HUES64 (cell line): ENCODE measurements at regions not wholly inside any gene's neighbourhood (a gene's known extent, or its start where the extent isn't known, plus 50 kb on each side); places are given as distances from the start of the nearest gene placed in this dataset.
"Not testable (repeated sequence)": the region's sequence is repeated elsewhere in the genome, so short reads cannot be mapped to it uniquely, and the experiment has no call there.

ENCODE experiments used
- H3K27ac ChIP-seq: 2 replicates; pipeline ENCODE4 v1.7.0; 2013; ENCODE audit warnings: low read depth, low read length, inconsistent platforms
- H3K27me3 ChIP-seq: 2 replicates; pipeline ENCODE4 v1.6.1; 2013; ENCODE audit warnings: mild to moderate bottlenecking, low read length; ENCODE audit not compliant: insufficient read depth
- H3K36me3 ChIP-seq: 2 replicates; pipeline ENCODE4 v1.6.1; 2013; ENCODE audit warnings: mild to moderate bottlenecking, low read length; ENCODE audit not compliant: insufficient read depth
- H3K4me1 ChIP-seq: 2 replicates; pipeline ENCODE4 v1.6.1; 2013; ENCODE audit warnings: mild to moderate bottlenecking, low read length, moderate library complexity; ENCODE audit not compliant: insufficient read depth
- H3K4me3 ChIP-seq: 2 replicates; pipeline ENCODE4 v1.5.1; 2013; ENCODE audit warnings: mild to moderate bottlenecking, low read length, moderate library complexity
- H3K9ac ChIP-seq: 2 replicates; pipeline ENCODE4 v1.6.1; 2013; ENCODE audit warnings: mild to moderate bottlenecking, low read depth, low read length
- H3K9me3 ChIP-seq: 2 replicates; pipeline ENCODE4 v1.6.1; 2013; ENCODE audit warnings: low read depth, low read length; ENCODE audit not compliant: insufficient read depth
- WGBS: fragments of 150-250, 120-280 bp; methylation state at CpG from one replicate; pipeline ENCODE4 v1.1.7; 2013; ENCODE audit warnings: missing lambda C conversion rate; 5-methylcytosine and 5-hydroxymethylcytosine counted together

DNA sequence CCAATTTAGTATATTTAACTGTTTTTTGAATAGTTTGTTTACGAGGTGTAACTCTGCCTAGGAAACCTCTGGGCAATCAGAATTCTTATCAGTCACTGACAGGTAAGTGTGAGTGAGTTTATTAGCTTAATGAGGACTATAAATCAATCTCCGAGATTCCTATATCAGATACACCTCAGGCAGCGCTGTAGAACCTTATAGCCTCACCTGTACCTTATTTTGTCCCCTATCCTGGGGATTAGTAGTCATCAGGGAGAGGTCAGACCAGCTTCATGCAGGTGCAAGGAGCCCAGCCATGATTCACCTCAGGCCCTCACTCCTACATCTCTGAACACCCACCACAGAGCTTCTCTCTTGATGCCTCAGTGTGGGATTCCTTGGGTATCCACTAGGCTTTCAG, 256.0 kb downstream of the KTN1 start:
- Histone ChIP-seq H3K4me1 (no peaks in the 10 kb centered on the region), H3K4me3 (no peak overlapping the region), H3K36me3 (no peaks in the 10 kb centered on the region), H3K9ac (no peak overlapping the region), H3K27me3 (no peaks in the 10 kb centered on the region), H3K9me3 (no peaks in the 10 kb centered on the region), H3K27ac (no peak overlapping the region)
- 84% methylated on average over 3 of the region's 3 CpGs for WGBS

DNA sequence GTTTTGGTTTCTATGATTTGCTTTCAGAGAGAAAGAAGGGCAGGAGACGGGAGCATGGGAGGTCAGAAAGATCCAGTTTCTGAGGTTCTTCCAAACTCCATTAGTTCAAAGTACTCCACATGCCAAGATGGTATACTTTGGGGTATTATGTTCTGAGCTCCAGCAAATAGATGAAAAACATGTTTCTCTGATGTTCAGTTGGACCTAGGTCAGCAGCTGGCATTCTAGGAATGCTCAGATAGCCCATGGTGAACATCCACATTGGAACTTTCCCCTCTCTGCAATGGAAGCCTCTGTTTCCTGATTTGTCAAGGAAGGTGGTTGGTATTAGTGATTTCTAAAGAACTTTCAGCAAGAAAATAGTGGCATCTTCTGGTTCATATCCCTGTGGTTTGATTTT, 257.5 kb downstream of the KTN1 start:
- WGBS = 100% methylated on average over 1 of the region's 1 CpG
- H3K9ac ChIP-seq = no peak overlapping the region
- H3K4me1 ChIP-seq = no peaks in the 10 kb centered on the region
- H3K27me3 ChIP-seq = no peaks in the 10 kb centered on the region
- H3K27ac ChIP-seq = no peak overlapping the region
- no peaks in the 10 kb centered on the region for H3K9me3 ChIP-seq
- H3K4me3 ChIP-seq = no peak overlapping the region
- no peaks in the 10 kb centered on the region for H3K36me3 ChIP-seq

DNA sequence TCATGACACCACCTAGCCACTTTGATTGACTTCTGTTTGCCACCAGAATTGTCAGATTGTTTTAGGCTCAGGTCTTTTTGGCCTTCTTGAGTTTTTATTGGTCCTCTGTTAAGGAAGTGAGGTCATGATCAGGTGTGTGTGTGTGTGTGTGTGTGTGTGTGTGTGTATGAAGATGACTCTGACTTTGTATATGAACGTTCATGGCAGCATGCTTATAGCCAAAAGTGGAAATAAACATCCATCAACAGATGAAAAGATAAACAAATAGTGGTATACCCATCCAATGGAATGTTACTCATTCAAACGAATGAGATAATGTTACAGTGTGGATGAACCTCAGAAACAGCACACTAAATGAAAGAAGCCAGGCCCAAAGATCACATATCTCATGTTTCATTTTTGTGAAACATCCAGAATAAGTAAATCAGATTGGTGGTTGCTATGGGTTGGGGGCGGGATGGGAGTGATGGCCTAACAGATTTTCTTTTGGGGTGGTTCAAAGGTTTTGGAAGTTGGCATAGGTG, 258.6 kb downstream of the KTN1 start:
- Histone ChIP-seq H3K27me3 (no peaks in the 10 kb centered on the region), H3K4me1 (no peaks in the 10 kb centered on the region), H3K9ac (no peak overlapping the region), H3K4me3 (no peak overlapping the region), H3K9me3 (no peaks in the 10 kb centered on the region), H3K27ac (no peak overlapping the region), H3K36me3 (no peaks in the 10 kb centered on the region)
- WGBS = 100% methylated on average over 2 of the region's 3 CpGs

DNA sequence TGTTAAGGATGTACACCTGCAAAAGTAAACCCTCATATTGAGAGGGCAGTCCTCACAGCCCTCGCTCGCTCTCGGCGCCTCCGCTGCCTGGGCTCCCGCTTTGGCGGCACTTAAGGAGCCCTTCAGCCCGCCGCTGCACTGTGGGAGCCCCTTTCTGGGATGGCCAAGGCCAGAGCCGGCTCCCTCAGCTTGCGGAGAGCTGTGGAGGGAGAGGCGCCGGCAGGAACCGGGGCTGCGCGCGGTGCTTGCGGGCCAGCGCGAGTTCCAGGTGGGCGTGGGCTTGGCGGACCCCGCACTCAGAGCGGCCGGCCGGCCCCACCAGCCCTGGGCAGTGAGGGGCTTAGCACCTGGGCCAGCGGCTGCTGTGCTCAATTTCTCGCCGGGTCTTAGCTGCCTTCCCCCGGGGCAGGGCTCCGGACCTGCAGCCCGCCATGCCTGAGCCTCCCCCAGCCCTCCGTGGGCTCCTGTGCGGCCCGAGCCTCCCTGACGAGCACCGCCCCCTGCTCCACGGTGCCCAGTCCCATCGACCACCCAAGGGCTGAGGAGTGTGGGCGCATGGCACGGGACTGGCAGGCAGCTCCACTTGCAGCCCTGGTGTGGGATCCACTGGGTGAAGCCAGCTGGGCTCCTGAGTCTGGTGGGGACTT, 259.4 kb downstream of the KTN1 start:
- not testable (repeated sequence) for H3K9me3 ChIP-seq, H3K4me3 ChIP-seq, H3K27me3 ChIP-seq, H3K27ac ChIP-seq, H3K4me1 ChIP-seq, H3K9ac ChIP-seq, H3K36me3 ChIP-seq
- WGBS = 94% methylated on average over 41 of the region's 41 CpGs

DNA sequence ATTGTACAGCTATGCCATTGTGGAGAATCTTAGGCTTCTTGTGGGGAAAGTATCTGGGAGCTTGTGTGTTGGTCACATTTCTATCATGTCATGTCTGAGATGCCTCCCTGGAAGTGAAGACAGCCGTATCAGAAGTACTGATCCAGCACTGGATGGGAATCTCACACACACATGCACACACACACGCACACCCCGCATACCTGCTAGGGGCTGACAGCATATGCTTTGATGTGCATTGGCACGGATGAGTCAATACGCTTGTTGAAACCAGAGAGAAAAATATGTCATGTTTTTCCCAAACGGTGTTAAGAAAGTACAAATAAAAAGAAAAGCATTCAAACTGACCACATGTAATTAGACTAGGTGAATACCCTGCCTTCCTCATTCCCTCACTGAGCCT, 260.8 kb downstream of the KTN1 start:
- H3K27ac ChIP-seq = no peak overlapping the region
- H3K9me3 ChIP-seq = 0 out of 2 replicates have a peak, but pooled peaks cover under 1% of the 10 kb centered on the region
- no peak overlapping the region for H3K9ac ChIP-seq
- WGBS = 95% methylated on average over 6 of the region's 6 CpGs
- no peak overlapping the region for H3K4me3 ChIP-seq
- no peaks in the 10 kb centered on the region for H3K27me3 ChIP-seq
- no peaks in the 10 kb centered on the region for H3K4me1 ChIP-seq
- no peaks in the 10 kb centered on the region for H3K36me3 ChIP-seq

DNA sequence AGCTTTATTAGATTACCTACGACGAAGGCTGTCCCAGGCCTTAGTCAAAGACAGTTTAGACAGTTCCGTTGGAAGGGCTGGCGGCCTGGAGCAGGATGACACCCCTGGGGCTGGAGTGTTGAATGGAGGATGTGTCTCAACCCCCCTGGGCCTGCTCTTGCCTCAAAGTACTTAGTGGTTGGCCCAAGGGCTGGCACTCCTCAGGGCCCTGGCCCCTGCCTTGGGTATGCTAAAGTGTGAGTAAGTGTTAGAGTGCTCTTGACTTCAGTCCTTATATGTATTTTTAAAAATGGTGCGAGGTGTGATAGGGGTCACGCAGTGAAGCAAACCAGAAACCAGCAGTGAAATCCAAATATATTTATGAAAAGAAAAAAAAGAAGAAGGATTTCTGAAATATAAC, 261.6 kb downstream of the KTN1 start:
- 52% methylated on average over 5 of the region's 6 CpGs for WGBS
- no peak overlapping the region for H3K27ac ChIP-seq
- H3K36me3 ChIP-seq = no peaks in the 10 kb centered on the region
- no peaks in the 10 kb centered on the region for H3K4me1 ChIP-seq
- no peak overlapping the region for H3K4me3 ChIP-seq
- H3K9ac ChIP-seq = no peak overlapping the region
- 0 out of 2 replicates have a peak, but pooled peaks cover 4% of the 10 kb centered on the region for H3K9me3 ChIP-seq
- H3K27me3 ChIP-seq = no peaks in the 10 kb centered on the region

DNA sequence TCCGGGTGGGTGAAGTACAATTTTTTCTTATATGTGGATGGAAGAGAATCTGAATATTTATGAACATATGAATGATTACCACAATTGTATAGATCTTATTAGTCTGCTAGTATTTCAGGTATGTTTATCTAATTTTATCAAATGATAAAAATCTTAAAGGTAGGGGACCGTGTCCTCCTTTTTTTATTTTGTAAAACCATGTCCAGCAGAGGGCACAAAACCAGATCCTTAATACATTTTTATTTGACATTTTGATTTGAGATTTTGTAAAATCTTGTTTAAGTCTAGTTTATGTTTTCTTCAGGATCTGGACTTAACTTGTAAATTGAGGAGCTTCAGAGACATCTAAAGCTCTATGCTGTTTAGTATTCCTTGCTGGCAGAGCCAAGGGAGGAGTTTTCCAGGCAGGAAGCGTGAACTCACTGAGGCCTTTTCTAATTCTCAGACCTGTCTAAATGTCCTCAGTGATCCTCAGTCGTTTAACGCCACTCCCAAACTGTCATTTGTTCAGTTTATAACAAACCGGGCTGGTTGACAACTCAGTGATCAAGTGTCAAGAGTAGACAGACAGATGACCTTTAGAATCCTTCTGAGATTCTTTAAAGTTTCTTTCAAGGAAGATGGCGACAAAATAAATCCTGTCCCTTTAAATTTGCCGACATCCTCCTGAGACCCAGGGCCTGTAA, 263.9 kb downstream of the KTN1 start:
- no peaks in the 10 kb centered on the region for H3K36me3 ChIP-seq
- H3K9me3 ChIP-seq = 0 out of 2 replicates have a peak, but pooled peaks cover 4% of the 10 kb centered on the region
- no peak overlapping the region for H3K27ac ChIP-seq
- no peaks in the 10 kb centered on the region for H3K4me1 ChIP-seq
- no peak overlapping the region for H3K9ac ChIP-seq
- WGBS = 67% methylated on average over 6 of the region's 8 CpGs
- no peak overlapping the region for H3K4me3 ChIP-seq
- H3K27me3 ChIP-seq = no peaks in the 10 kb centered on the region

DNA sequence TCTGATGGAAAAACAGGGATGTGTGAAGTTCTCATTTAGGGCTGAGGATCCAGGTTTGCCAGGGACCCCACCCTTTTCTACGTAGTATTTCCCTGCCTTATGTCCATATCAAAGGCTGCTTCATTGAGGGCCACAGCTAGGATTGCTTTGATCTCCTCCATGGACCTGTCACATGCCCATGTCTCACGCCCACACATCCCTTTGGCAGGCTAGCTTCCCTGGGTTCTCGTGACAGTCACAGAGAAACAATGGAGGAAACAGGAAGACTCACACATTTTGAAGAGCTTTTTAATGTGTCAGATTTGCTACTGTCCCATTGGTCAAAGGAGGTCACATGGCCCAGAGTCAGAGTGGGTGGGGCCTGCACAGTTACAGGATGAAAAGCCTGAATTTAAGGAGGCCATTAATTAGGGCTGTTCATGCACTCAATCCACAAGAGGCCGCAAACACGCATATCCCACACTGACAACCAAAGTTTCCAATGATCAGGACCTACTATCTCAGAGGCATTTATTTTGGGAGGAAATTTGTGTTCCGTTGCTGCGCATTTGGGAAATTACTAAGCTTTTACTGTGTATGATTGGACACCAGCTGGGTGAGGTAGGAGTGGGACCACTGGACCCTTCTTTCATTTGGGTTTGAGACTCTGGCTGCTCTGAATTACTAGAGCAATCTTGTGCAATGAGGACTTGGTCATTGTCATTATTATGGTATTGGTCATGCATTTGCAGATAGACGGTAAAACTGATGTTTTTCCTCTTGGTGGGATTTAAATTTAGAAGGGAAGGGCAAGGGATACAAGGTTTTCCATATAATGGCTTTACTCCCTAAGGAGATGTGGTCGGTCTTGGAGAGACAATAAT, 266.2 kb downstream of the KTN1 start:
- H3K9me3 ChIP-seq = 0 out of 2 replicates have a peak, but pooled peaks cover 4% of the 10 kb centered on the region
- H3K9ac ChIP-seq = no peak overlapping the region
- H3K27me3 ChIP-seq = no peaks in the 10 kb centered on the region
- no peaks in the 10 kb centered on the region for H3K36me3 ChIP-seq
- H3K27ac ChIP-seq = no peak overlapping the region
- no peak overlapping the region for H3K4me3 ChIP-seq
- H3K4me1 ChIP-seq = no peaks in the 10 kb centered on the region
- 76% methylated on average over 8 of the region's 9 CpGs for WGBS

DNA sequence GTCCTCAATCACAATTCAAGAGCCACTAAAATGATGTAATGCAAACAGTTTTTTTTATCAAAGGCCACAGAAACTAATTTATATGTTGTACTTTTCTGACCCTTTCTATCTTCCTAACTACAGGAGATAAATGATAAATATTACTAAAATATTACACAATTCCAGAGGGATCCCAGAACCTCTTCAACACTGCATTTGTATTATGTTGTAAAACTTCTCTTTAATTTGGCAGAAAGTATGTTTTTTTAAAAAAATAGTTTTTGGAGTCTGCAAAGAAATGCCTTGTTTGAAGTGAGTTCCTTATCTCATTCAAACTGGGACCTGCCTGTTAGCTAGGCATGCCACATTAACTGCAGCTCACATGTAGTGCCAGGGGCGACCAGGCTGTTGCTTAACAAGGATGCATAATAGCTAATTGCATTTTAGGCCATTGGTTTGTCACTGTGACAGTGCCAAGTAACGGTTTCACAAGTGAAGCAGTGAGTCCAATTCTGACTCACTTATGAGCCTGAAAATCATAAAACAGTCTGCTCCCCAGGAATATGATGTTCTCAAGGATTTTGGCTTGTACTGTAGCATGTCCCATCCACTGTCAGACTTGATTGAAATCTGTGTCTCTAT, 266.9 kb downstream of the KTN1 start:
- Histone ChIP-seq H3K4me3 (no peak overlapping the region), H3K27ac (no peak overlapping the region), H3K4me1 (no peaks in the 10 kb centered on the region), H3K27me3 (no peaks in the 10 kb centered on the region), H3K9ac (no peak overlapping the region), H3K9me3 (0 out of 2 replicates have a peak, but pooled peaks cover 4% of the 10 kb centered on the region), H3K36me3 (no peaks in the 10 kb centered on the region)
- 86% methylated on average over 2 of the region's 2 CpGs for WGBS

DNA sequence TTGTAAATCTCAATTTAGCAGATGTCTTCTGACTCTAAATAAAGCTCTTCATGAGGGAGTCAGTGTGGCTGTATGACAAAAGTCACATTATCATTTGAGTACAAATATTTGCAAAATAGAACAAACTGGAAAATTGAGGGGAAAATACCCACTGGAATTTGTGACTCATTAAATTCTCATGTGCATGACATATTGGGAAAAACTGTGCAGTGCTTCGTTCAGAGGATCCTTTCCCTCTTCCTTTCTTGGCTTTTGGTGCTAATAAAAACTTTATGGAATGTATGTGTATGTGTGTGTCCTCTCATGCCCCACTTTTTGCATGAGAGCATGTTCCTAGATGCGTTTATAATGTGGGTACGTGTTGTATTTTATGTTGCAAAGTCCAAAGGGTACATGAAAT, 267.8 kb downstream of the KTN1 start:
- Histone ChIP-seq H3K36me3 (no peaks in the 10 kb centered on the region), H3K4me3 (no peak overlapping the region), H3K27me3 (no peaks in the 10 kb centered on the region), H3K9me3 (0 out of 2 replicates have a peak, but pooled peaks cover 4% of the 10 kb centered on the region), H3K9ac (no peak overlapping the region), H3K27ac (no peak overlapping the region), H3K4me1 (no peaks in the 10 kb centered on the region)
- WGBS = 93% methylated on average over 3 of the region's 3 CpGs

DNA sequence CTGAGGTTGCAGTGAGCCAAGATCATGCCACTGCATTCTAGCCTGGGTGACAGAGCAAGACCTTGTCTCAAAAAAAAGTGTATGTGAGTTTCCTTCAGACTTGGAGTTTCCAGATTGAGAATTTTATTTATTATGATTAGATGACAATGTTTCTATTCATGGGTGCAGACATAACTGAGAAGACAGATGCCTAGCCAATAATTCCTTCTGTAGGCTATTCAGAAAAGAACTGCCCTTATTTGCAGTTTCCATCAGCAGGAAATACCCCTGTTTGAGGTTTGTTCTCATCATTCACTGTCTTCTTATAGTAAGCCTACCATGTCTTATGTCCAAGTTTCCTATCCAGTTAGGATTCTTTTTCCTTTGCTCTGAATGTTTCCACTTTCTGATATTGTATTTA, 269.0 kb downstream of the KTN1 start:
- no peaks in the 10 kb centered on the region for H3K36me3 ChIP-seq
- H3K27ac ChIP-seq = no peak overlapping the region

More for the DNA sequence above, 269.0 kb downstream of the KTN1 start:
- H3K4me1 ChIP-seq = no peaks in the 10 kb centered on the region
- 0 out of 2 replicates have a peak, but pooled peaks cover 4% of the 10 kb centered on the region for H3K9me3 ChIP-seq
- no peak overlapping the region for H3K9ac ChIP-seq
- no peak overlapping the region for H3K4me3 ChIP-seq
- H3K27me3 ChIP-seq = no peaks in the 10 kb centered on the region
